ENCODE measurements at regions not wholly inside any gene's neighbourhood (a gene's known extent, or its start where the extent isn't known, plus 50 kb on each side); places are given as distances from the start of the nearest gene placed in this dataset.

DNA sequence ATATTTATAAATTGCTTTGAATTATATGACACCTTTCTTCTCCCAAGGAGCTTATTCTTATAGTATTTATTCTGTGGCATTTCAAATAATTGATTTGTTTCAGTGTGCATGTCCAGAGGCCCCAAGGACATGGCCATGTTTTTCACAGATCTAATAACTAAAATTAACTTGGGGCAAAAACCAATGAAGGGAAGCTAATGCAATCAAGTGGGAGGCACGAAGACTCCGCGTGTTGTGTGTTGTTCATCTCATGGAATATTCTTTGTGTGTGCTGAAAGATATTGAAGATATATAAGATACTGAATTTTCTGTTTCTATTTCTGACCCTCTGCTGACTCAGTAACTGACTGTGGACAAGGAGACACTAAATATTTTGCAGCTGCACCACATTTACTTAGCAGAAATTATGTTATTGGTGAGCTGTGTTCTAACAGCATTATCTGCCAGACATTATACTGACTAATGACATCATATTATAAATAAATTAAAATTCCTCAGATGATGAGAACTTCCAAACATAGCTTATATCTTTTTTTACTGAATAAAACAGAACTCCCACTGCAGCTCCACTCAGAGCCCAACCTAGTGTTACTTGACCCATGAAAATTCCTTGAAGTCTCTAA lies 519.3 kb upstream of the CXADR start:
- intact Hi-C loops (cut with DNase I): no loop called here
- DNase-seq: peak in 1 of 10 donors; percentile 17

DNA sequence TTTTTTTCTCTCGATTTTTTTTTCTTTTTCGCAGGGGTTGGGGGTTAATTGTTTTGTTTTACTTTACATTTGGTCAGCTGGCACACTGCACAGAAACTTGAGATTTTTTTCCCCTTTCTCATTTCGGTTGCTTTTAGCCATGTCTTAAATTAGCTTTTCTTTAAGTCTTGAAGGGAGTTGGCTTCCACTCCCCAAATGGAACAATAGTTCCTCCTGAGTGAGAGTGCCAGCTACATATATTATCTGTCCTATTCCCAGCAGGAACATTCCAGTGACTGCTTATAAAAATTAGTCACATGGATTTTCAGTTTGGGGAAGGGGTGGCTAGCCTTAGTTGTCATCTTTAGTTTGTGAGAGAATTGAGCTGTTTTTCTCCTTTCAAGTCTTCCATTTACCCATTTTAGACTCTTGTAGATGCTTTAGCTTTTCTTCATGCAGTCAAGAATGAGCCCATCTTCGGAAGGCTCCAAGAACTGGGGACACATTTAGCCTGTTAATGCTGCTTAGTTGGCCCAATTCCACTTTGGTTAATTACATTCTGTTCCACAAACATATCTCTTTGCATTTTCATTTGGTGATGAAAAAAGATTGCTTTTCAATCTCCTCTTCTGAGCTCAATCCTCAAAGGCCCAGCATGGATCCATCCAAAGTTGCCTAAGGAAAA lies 510.1 kb upstream of the CXADR start:
- no peak for DNase-seq
- intact Hi-C loops (cut with DNase I): no loop called here

DNA sequence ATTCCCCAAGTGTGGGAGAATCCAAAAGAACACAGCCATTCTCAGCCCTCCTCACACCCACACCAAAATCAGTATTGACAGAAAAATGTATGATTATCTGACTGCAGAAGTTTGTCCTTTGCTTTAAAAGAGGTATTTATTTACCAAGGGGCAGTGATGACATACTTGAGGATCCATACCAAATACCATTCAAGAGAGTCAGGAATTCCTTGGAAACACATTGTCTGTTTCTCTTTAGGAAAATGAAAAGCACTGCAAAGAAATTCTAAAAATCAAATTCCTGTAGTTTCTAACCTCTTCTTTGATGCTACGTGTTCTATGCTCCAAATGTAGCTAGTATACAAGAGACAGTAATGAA lies 509.6 kb upstream of the CXADR start:
- intact Hi-C loops (cut with DNase I): no loop called here
- DNase-seq: no peak

DNA sequence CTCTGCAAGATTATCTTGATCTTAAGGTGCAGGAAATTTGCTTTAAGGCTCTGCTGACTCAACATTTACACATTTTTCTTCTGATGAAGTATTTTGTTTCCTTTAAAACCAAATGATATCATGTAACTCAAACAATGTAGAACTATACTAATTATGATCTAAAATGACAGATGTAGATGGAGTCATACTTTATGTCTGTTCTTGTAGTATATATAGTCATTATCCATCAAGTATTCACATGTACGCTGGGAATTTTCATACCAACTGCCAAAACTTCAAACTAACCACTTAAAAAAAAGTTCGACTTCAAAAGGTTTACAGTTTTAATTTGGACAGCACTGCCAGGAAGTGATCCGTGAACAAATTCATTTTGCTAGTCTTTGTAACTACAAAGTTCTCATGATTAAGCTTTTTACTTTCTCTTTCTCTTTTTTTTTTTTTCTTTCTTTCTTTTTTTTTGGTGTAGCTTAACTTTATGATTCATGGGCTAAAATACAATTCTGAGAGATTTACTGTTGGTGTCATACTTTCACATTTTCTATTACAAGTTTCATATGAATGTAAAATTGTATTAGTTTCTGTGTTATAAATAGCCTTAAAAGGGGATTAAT lies 509.0 kb upstream of the CXADR start:
- no peak for DNase-seq
- intact Hi-C loops (cut with DNase I): no loop called here

- no peak for DNase-seq
- intact Hi-C loops (cut with DNase I): no loop called here
These were observed 480.6 kb upstream of the CXADR start for GRCh38 chr21:17032141-17032655.

DNA sequence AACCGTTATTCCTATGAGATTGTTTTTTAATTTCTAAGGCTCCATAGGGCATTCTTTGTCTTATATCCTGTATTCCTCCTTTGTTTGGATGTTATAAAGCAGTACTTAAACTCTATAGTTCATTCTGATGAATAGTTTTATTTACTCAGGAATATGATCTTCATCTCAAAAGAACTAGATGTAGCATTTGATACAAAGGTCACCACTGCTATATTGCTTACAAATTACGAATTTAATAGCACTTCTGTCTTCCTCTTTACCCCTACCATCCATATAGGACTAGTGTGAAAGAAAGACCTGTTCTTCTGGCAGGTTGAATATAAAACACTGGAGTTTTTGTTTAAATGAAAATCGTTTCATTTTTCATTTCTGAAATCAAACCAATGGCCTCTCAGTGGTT lies 468.1 kb upstream of the CXADR start:
- intact Hi-C loops (cut with DNase I): no loop called here
- no peak for DNase-seq

- no peak for DNase-seq
These were observed 467.5 kb upstream of the CXADR start for GRCh38 chr21:17045214-17045853.

GRCh38 chr21:17048974-17049373 lies 463.9 kb upstream of the CXADR start:
- DNase-seq: peak in 1 of 10 donors; percentile 66
- intact Hi-C loops (cut with DNase I): no loop called here

More at GRCh38 chr21:17045214-17045853, 467.5 kb upstream of the CXADR start:
- intact Hi-C loops (cut with DNase I): no loop called here

DNA sequence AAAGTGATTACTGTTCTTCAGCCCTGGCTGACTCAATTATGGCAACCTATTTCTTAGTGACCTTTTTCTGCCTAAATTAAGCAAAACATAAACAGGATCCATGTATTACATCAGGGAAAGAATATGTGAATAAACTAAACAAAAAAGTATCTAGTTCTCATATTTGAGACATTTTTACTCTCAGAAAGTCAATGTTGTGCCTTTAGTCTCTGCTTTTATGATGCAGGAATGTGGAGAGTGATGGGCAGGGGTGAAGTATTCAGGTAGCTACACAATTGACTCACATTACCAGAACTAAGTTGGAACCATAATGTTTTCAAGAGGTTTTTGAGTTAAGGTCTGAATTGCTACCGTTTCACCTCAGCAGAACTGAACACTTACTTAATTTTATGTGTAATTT lies 462.7 kb upstream of the CXADR start:
- no peak for DNase-seq
- intact Hi-C loops (cut with DNase I): no loop called here

DNA sequence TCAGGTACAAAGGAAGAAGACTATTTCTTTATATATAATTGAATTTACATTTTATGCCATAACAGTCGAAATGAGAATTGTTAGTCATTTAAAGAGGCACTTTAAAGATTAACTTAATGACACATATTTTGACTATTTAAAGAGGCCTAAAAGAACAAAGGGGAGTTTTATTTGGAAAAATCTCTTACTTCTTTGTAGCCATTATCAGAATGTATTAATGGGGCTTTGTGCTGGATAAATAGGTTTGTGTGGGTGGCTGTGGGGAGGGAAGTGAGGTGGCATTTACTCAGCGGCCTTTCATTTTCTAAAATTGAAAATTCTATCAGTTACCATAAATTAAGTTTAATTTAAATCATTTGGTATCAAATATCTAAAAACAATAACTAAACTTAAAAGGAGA lies 462.2 kb upstream of the CXADR start:
- DNase-seq: no peak
- intact Hi-C loops (cut with DNase I): no loop called here

GRCh38 chr21:17051054-17051453 lies 461.8 kb upstream of the CXADR start:
- DNase-seq: no peak
- intact Hi-C loops (cut with DNase I): no loop called here

- no peak for DNase-seq
- intact Hi-C loops (cut with DNase I): no loop called here
These were observed 459.5 kb upstream of the CXADR start for GRCh38 chr21:17053321-17053720.

DNA sequence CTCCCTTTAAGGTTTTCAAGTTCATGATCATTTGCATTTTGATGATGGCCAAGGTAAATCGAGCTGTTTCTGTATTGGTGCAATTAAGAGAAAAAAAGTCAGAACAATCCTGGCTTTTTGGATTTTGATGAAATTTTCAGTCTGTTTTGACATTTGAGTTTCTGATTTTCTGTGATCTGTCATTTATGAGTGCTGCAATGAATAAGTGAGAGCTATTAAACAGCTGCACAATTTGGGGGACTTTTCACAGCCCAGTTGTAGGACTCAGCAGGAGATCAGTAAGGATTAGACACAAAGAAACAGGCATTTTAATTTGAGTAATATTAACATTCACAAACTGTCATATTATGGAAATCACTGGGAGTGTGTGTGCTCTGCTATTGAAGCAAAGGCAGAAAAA lies 452.9 kb upstream of the CXADR start:
- intact Hi-C loops (cut with DNase I): no loop called here
- DNase-seq: no peak

DNA sequence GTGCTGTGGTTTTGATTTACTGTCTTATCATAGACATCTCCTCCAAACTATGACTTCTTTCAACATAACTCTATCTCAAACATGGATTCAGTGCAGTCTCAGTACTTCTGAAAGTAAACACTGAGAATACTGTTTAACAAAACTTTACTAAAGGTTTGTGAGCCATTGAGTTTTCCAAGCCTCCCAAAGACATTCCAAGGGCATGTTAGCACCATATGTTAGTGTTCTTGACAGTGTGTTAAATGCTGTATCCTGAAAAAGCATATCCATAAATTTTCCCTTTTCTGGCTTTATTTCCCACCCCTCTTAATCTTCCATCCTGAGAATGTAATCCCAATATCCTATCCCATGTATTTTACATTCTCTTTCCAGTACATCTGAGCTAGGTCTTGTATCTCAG lies 446.8 kb upstream of the CXADR start:
- intact Hi-C loops (cut with DNase I): no loop called here
- no peak for DNase-seq

- intact Hi-C loops (cut with DNase I): no loop called here
- no peak for DNase-seq
These were observed 441.8 kb upstream of the CXADR start for GRCh38 chr21:17071093-17071492.

GRCh38 chr21:17081193-17081592 lies 431.6 kb upstream of the CXADR start:
- no peak for DNase-seq
- intact Hi-C loops (cut with DNase I): no loop called here

GRCh38 chr21:17082843-17083483 lies 429.9 kb upstream of the CXADR start:
- DNase-seq: no peak
- intact Hi-C loops (cut with DNase I): no loop called here

DNA sequence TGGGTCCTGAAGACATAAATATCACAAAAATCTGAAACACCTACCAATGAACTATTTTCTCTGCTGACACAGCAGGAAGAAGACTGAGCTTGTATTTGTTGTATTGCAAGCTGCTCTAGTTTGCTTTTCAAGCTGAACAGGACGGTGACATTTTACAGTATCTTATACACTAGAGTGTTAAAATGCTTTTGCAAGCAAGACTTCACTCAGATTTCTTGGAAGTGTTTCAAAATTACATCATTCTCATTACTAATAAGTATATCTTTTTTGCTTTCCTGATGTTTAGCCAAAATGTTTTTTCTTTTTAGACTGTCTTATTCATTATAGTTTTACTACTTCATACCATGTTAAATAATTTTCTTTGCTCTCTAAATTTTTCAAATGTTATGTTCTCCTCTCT lies 427.1 kb upstream of the CXADR start:
- intact Hi-C loops (cut with DNase I): no loop called here

DNA sequence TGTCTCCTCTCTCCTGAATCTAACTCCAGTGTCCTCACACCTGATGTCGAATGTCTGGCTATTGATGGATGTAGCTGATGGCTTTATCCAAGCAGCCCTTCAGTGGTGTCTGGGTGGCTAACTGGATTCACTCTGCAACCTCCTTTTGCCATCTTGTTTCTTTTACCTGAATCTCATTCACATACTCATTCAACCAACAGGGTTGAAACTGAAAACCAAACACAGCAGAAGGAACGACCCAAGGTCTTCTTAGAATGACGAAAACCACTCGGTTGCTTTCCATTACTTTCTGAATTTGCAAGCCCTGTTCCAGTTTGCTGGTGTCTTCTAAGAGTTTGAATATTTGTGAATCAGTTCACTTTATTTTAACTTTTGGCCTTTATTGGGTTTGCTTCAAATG lies 424.3 kb upstream of the CXADR start:
- no peak for DNase-seq
- intact Hi-C loops (cut with DNase I): no loop called here

More for the DNA sequence above, 427.1 kb upstream of the CXADR start:
- no peak for DNase-seq

DNA sequence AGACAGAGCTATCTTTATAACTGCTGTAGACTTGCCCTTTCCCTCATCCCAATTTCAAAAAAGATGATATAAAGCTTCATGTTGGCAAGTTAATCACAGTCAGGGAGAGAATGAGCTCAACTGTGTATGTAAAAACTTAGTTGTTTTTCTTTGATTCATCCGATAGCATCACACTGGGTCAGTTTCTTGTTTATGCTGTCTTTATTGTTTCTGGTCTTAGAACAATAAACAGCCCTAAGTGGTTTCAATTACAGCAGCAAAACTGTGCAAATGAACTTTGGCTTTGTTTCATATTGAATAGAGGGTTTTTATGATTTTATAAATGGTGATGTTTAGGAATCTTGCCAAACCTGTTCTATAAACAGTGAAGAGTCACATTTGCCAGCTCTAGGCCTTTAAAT lies 423.8 kb upstream of the CXADR start:
- intact Hi-C loops (cut with DNase I): no loop called here
- DNase-seq: no peak

DNA sequence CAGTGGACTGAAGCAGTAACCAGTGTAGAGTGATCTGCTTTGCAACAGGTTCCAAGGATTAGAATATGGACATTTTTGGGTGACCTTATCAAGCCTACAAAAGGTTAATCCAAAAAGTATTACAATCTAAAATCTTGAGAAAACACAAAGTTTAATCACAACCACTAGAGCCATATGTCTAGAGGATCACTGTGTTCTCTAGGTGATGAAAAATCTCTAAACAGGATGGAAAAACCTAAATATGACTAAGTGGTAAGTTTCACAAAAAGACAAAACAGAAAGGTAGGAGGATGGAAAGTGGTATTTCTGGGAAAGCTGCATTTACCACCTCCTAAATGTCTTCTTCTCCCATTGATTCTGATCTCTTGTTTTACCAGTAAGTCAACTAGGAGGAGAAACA lies 411.1 kb upstream of the CXADR start:
- intact Hi-C loops (cut with DNase I): no loop called here
- DNase-seq: no peak

Data from posterior cingulate gyrus (tissue), 11 donors.